Body of pancreas (tissue), 4 donors: ENCODE measurements at regions not wholly inside any gene's neighbourhood (a gene's known extent, or its start where the extent isn't known, plus 50 kb on each side); places are given as distances from the start of the nearest gene placed in this dataset.
A peak's percentile ranks its signal among the peaks of the same experiment; 100 is the strongest.

Source experiments
- ATAC-seq: fragments of 150-250 bp; one replicate; pipeline ENCODE4 v1.9.1; 2016
- DNase-seq, 4 donors: peaks; one replicate each; pipeline ENCODE4 v3.0.0-alpha.2; 2019
- H3K27ac ChIP-seq, 4 donors: fragments of 200-600 bp; sonication (generic); 1 replicate in 3 of 4; 2 replicates in 1 of 4; pipeline versions ENCODE4 v1.5.1 to v1.6.1; 2016 to 2019; ENCODE audit warnings: mild to moderate bottlenecking in 1 of 4, mixed read lengths in 1 of 4, moderate library complexity in 1 of 4
- H3K27me3 ChIP-seq, 2 donors: fragments of 200-600 bp; sonication (generic); one replicate each; pipeline ENCODE4 v1.6.0; 2016; ENCODE audit warnings: mild to moderate bottlenecking in 1 of 2
- H3K36me3 ChIP-seq, 2 donors: fragments of 200-600 bp; sonication (generic); replicated peaks in 1 of 2; 2 replicates each; pipeline ENCODE4 v1.5.1; 2016; ENCODE audit warnings: low read depth in 2 of 2; ENCODE audit not compliant: insufficient read depth in 1 of 2
- H3K4me1 ChIP-seq: fragments of 200-600 bp; sonication (generic); one replicate; pipeline ENCODE4 v1.6.0; 2016
- H3K4me3 ChIP-seq, 2 donors: fragments of 200-600 bp; sonication (generic); 1 replicate in 1 of 2; 2 replicates in 1 of 2; pipeline ENCODE4 v1.5.1; 2016 to 2019
- H3K9me3 ChIP-seq, 3 donors: fragments of 200-600 bp; sonication (generic); 1 replicate in 2 of 3; 2 replicates in 1 of 3; pipeline ENCODE4 v1.5.1; 2016
- CTCF ChIP-seq, 7 experiments: fragments of 450-650 bp in 4 of 7; fragments of 200-600 bp in 3 of 7; sonication (generic) in 3 of 7; IDR thresholded peaks; one replicate each; pipeline ENCODE4 v1.5.1; 2016 to 2019; ENCODE audit warnings: antibody characterized with exemption in 7 of 7
- POLR2A ChIP-seq, 3 donors: fragments of 450-650 bp; IDR thresholded peaks; one replicate each; pipeline ENCODE4 v1.6.1; 2016; ENCODE audit warnings: antibody characterized with exemption in 3 of 3, mild to moderate bottlenecking in 2 of 3
- WGBS, 2 donors: methylation state at CpG; one replicate each; pipeline ENCODE4 v1.1.5; 2017; 5-methylcytosine and 5-hydroxymethylcytosine counted together
- intact Hi-C: fragments of 100-400 bp; cut with DNase I; formaldehyde crosslinking; loops from one replicate; pipeline ENCODE4 v1.15.1; 2023

GRCh38 chr7:132678656-132679055 lies 102.4 kb upstream of the PLXNA4 start:
- H3K27me3 ChIP-seq: no peaks in the 10 kb centered on the region
- 61 to 67% methylated on average over 2 of the region's 2 CpGs for WGBS, 2 donors
- no peak overlapping the region for H3K27ac ChIP-seq
- no peaks in the 10 kb centered on the region for H3K4me1 ChIP-seq
- DNase-seq: no peak
- intact Hi-C loops: no loop called here
- ATAC-seq: no peak
- no peaks in the 10 kb centered on the region for H3K9me3 ChIP-seq
- H3K4me3 ChIP-seq: no peak overlapping the region
- TF ChIP-seq CTCF (IDR thresholded peaks at IDR 0.05): no peak
- TF ChIP-seq POLR2A (IDR thresholded peaks at IDR 0.05): no peak
- H3K36me3 ChIP-seq: no peaks in the 10 kb centered on the region

DNA sequence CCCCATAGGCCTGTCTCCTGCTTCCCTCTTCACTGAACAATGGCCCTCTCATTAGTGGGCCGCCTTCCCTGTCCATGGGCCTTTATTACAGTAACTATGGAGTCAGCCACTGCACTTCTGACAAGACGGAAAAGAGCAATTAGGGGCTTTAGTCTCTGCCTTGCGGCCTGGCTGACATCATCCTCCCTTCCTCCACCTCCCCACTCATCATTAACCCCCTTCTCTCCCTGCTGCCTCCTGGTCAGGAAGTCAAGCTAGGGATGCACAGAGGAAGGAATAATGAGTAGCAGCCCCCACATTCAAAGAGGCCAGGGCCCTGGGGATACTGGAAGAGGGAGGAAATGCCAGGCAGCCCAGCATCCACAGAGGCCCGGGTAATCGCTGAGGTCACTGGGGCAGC lies 101.6 kb upstream of the PLXNA4 start:
- Histone ChIP-seq H3K27ac (no peak overlapping the region), H3K4me3 (no peak overlapping the region), H3K9me3 (no peaks in the 10 kb centered on the region), H3K4me1 (no peaks in the 10 kb centered on the region), H3K36me3 (no peaks in the 10 kb centered on the region), H3K27me3 (no peaks in the 10 kb centered on the region)
- TF ChIP-seq CTCF (IDR thresholded peaks at IDR 0.05) (no peak), POLR2A (IDR thresholded peaks at IDR 0.05) (no peak)
- WGBS, 2 donors: 81 to 82% methylated on average over 5 of the region's 5 CpGs
- intact Hi-C loops: no loop called here
- DNase-seq: no peak
- ATAC-seq: no peak

DNA sequence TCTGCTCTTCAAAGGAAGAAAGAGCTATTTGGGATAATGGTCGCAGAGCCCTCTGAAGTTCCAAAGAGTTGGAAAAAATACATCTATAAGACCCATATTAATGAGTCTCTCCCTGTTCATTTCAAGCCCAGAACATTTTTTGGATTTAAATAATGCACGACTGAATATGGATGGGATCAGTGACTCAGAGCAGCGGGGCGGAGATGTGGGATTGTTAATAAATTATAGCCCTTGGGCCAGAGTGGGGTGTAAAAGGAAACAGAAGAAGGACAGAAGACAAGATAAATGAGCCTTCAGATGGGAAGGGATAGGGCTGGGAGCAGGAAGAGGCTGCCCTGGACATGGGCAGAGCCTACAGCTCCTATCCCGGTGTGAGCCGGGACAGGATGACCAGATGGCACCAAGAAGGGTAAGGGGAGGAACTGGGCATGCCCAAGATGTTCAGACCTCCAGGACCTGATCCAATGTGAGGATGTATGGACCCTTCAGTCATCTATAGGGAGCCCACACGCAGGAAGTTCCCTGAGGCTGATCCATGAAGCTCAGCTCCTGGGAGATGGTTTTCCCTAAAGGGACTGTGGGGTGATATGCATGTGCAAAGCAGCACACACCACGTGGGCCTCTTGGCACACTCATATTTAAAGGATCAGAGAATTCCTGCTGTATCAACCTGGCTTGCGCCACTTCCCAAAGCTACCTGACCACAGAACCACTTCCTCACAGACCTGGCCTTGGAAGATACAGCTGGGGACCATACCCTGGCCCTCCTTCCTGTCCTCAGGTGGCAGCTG lies 96.1 kb upstream of the PLXNA4 start:
- H3K27me3 ChIP-seq: no peaks in the 10 kb centered on the region
- intact Hi-C loops: no loop called here
- no peaks in the 10 kb centered on the region for H3K4me1 ChIP-seq
- ATAC-seq (no peak), DNase-seq (no peak)
- no peak overlapping the region for H3K4me3 ChIP-seq
- 76 to 81% methylated on average over 8 to 9 of the region's 9 CpGs for WGBS, 2 donors
- no peak overlapping the region for H3K27ac ChIP-seq
- no peaks in the 10 kb centered on the region for H3K36me3 ChIP-seq
- no peaks in the 10 kb centered on the region for H3K9me3 ChIP-seq
- no peak for TF ChIP-seq CTCF (IDR thresholded peaks at IDR 0.05)
- TF ChIP-seq POLR2A (IDR thresholded peaks at IDR 0.05): no peak

- H3K36me3 ChIP-seq: no peaks in the 10 kb centered on the region
- peak overlapping the region in 2 of 4 donors; percentile 18 to 57 for H3K27ac ChIP-seq
- 85 to 92% methylated on average over 2 of the region's 2 CpGs for WGBS, 2 donors
- H3K27me3 ChIP-seq: no peaks in the 10 kb centered on the region
- ATAC-seq (no peak), DNase-seq (no peak)
- no peaks in the 10 kb centered on the region for H3K4me1 ChIP-seq
- no peaks in the 10 kb centered on the region for H3K9me3 ChIP-seq
- TF ChIP-seq CTCF (IDR thresholded peaks at IDR 0.05) (no peak), POLR2A (IDR thresholded peaks at IDR 0.05) (no peak)
- no peak overlapping the region for H3K4me3 ChIP-seq
- intact Hi-C loops: no loop called here
These were observed 90.5 kb upstream of the PLXNA4 start for GRCh38 chr7:132666774-132667172.
